ENCODE measurements at regions not wholly inside any gene's neighbourhood (a gene's known extent, or its start where the extent isn't known, plus 50 kb on each side); places are given as distances from the start of the nearest gene placed in this dataset.

GRCh38 chr6:26179675-26180074 is 92.4 kb downstream of the HFE start:
- Histone ChIP-seq H3K18ac (ENCODE audit: insufficient read length, low read depth, low read length) (no peak overlapping the region), H3K4ac (ENCODE audit: low read depth, low read length) (no peak overlapping the region), H2AK5ac (ENCODE audit: insufficient read length, low read length) (no peak overlapping the region), H3K9me3 (ENCODE audit: control insufficient read depth, low read depth, low read length) (no peaks in the 10 kb centered on the region), H3K14ac (ENCODE audit: insufficient read depth, low read length) (no peak overlapping the region), H4K5ac (ENCODE audit: insufficient read length, low read depth, low read length) (no peak overlapping the region), H3T11ph (ENCODE audit: low read length) (no peak overlapping the region), H3K23me2 (ENCODE audit: insufficient read length, low read depth, low read length, poor library complexity, severe bottlenecking) (peaks cover 2% of the 10 kb centered on the region), H2BK12ac (ENCODE audit: insufficient read length, low read depth, low read length) (no peak overlapping the region), H3K4me1 (ENCODE audit: insufficient read depth, low read length) (no peaks in the 10 kb centered on the region), H2AFZ (ENCODE audit: low read length) (no peak overlapping the region), H2BK120ac (ENCODE audit: low read depth, low read length, poor library complexity, severe bottlenecking) (no peak overlapping the region), H3K23ac (ENCODE audit: insufficient read length, low read depth, low read length) (no peak overlapping the region), H4K91ac (ENCODE audit: insufficient read length, low read depth, low read length) (no peak overlapping the region), H3K27me3 (ENCODE audit: insufficient read depth, low read length) (no peaks in the 10 kb centered on the region), H3K27ac (ENCODE audit: insufficient read length, low read depth, low read length) (no peak overlapping the region), H2BK15ac (ENCODE audit: low read depth, low read length) (no peak overlapping the region), H2BK5ac (ENCODE audit: insufficient read length, low read length) (no peak overlapping the region), H3K79me2 (ENCODE audit: insufficient read depth, low read length) (no peaks in the 10 kb centered on the region), H4K20me1 (ENCODE audit: control insufficient read depth, insufficient read depth, insufficient read length) (no peaks in the 10 kb centered on the region), H2BK20ac (ENCODE audit: low read depth, low read length, poor library complexity, severe bottlenecking) (no peak overlapping the region), H3K79me1 (ENCODE audit: insufficient read depth, low read depth, low read length, poor library complexity, severe bottlenecking) (no peaks in the 10 kb centered on the region), H3K9ac (ENCODE audit: extremely low read depth, insufficient read length, low read length) (no peak overlapping the region), H4K8ac (replicated peaks; ENCODE audit: insufficient read length, low read depth, low read length) (no peak overlapping the region), H3K56ac (ENCODE audit: insufficient read length, low read depth, low read length) (no peak overlapping the region), H3K4me2 (ENCODE audit: insufficient read depth, insufficient read length, low read length) (no peak overlapping the region)
- no CpG with 5 or more reads among the region's 1 CpG for WGBS (ENCODE audit: extremely low coverage, insufficient read length, low lambda C conversion rate)
- DNase-seq: no peak
- H3K4me3 Mint-ChIP-seq: peak overlapping the region in 1 of 2 experiments; percentile 36; a peak in 1 of 5 replicates
- H3K4me1 Mint-ChIP-seq: peaks cover 21 to 23% of the 10 kb centered on the region in 2 experiments
- no peaks in the 10 kb centered on the region; the same call in 1 of the 2 replicates for H3K27me3 Mint-ChIP-seq (ENCODE audit: low read depth)
- H3K9me3 Mint-ChIP-seq: no peaks in the 10 kb centered on the region
- peaks cover 0 to 6% (median 0%) of the 10 kb centered on the region in 3 experiments; a peak in 2 of 7 replicates for H3K36me3 Mint-ChIP-seq (ENCODE audit: insufficient read depth in 1 of 3, low read depth in 3 of 3)
- H3K27ac Mint-ChIP-seq: no peak overlapping the region
- TF ChIP-seq CTCF (conservative IDR thresholded peaks at IDR 0.05): no peak

Data from H9 (cell line).